Endothelial cell of umbilical vein (primary cell): ENCODE measurements at regions not wholly inside any gene's neighbourhood (a gene's known extent, or its start where the extent isn't known, plus 50 kb on each side); places are given as distances from the start of the nearest gene placed in this dataset.

ENCODE experiments used
- BruUV-seq: library from RNA; stranded (reverse); fragments of 400-500 nt; replicated peaks from 2 replicates; lab custom pipeline; 2021; lab: Mats Ljungman, UMichigan
- CTCF ChIA-PET: fragments of 300-600, 350-600 bp; sonication (Branson Sonifier 250); formaldehyde crosslinking; loops from one replicate; lab custom pipeline; 2021; ENCODE audit warnings: antibody characterized with exemption, inconsistent platforms; lab: Charles Lee
- POLR2A ChIA-PET: fragments of 300-600, 350-600 bp; sonication (Branson Sonifier 250); formaldehyde crosslinking; loops from one replicate; lab custom pipeline; 2021; ENCODE audit warnings: antibody characterized with exemption, inconsistent platforms; lab: Charles Lee
- DNase-seq: peaks from one replicate; pipeline ENCODE4 v3.0.0-alpha.2; 2011; ENCODE audit warnings: low read depth, low spot score
- FAIRE-seq: peaks from 2 replicates; lab custom pipeline; 2011; peaks lifted over from hg19 to GRCh38; lab: Jason Lieb, UNC
- H2AFZ ChIP-seq: 2 replicates; pipeline ENCODE4 v1.6.0; 2012; ENCODE audit warnings: low read depth, low read length, control low read depth, inconsistent platforms
- H3K27ac ChIP-seq: 2 replicates; pipeline ENCODE4 v1.5.1; 2011; ENCODE audit warnings: low read depth, mild to moderate bottlenecking, control low read depth, low read length, moderate library complexity; ENCODE audit not compliant: insufficient read depth
- H3K27me3 ChIP-seq, 2 experiments: 2 replicates each; pipeline versions ENCODE4 v1.6.0 to v1.6.1; 2011; ENCODE audit warnings: low read length in 2 of 2, mixed read lengths in 1 of 2; ENCODE audit not compliant: control insufficient read depth in 2 of 2, insufficient read depth in 2 of 2
- H3K36me3 ChIP-seq, 2 experiments: 2 replicates in 1 of 2; 3 replicates in 1 of 2; pipeline ENCODE4 v1.5.1; 2011; ENCODE audit warnings: low read length in 2 of 2, mild to moderate bottlenecking in 1 of 2, moderate library complexity in 1 of 2; ENCODE audit not compliant: control insufficient read depth in 2 of 2, insufficient read depth in 2 of 2; ENCODE audit errors: extremely low read depth in 1 of 2
- H3K4me1 ChIP-seq: 3 replicates; pipeline ENCODE4 v1.5.1; 2011; ENCODE audit warnings: mild to moderate bottlenecking, low read length; ENCODE audit not compliant: control insufficient read depth, insufficient read depth; ENCODE audit errors: extremely low read depth
- H3K4me2 ChIP-seq: 2 replicates; pipeline ENCODE4 v1.6.1; 2011; ENCODE audit warnings: low read length, control low read depth, mixed read lengths; ENCODE audit not compliant: insufficient read depth
- H3K4me3 ChIP-seq, 3 experiments: fragments of 200-600 bp in 1 of 3; sonication (generic), shearing (Covaris generic) in 1 of 3; replicated peaks in 1 of 3; 2 replicates each; pipeline ENCODE4 v1.5.1; 2011 to 2016; ENCODE audit warnings: control low read depth in 3 of 3, low read length in 3 of 3, mild to moderate bottlenecking in 2 of 3, inconsistent platforms in 1 of 3, low read depth in 1 of 3, moderate library complexity in 1 of 3; ENCODE audit not compliant: insufficient read depth in 1 of 3
- H3K79me2 ChIP-seq: 2 replicates; pipeline ENCODE4 v1.6.0; 2012; ENCODE audit warnings: low read length, inconsistent platforms; ENCODE audit not compliant: control insufficient read depth, insufficient read depth
- H3K9ac ChIP-seq: replicated peaks from 2 replicates; pipeline ENCODE3; 2011; ENCODE audit warnings: low read length, control low read depth; ENCODE audit not compliant: insufficient read depth; ENCODE audit errors: extremely low read depth
- H3K9me1 ChIP-seq: replicated peaks from 3 replicates; pipeline ENCODE4 v1.6.0; 2011; ENCODE audit warnings: mild to moderate bottlenecking, low read length; ENCODE audit not compliant: control insufficient read depth, insufficient read depth; ENCODE audit errors: extremely low read depth
- H3K9me3 ChIP-seq: replicated peaks from 2 replicates; pipeline ENCODE4 v1.5.1; 2012; ENCODE audit warnings: low read length, inconsistent platforms; ENCODE audit not compliant: control insufficient read depth, insufficient read depth
- H4K20me1 ChIP-seq: replicated peaks from 2 replicates; pipeline ENCODE3; 2011; ENCODE audit warnings: mild to moderate bottlenecking, low read length; ENCODE audit not compliant: control insufficient read depth, insufficient read depth; ENCODE audit errors: extremely low read depth
- CTCF ChIP-seq, 2 donors: IDR thresholded peaks; 1 replicate in 1 of 2; 2 replicates in 1 of 2; pipeline ENCODE4 v1.5.1; 2011; ENCODE audit warnings: low read length in 2 of 2, mild to moderate bottlenecking in 2 of 2, moderate library complexity in 2 of 2, control low read depth in 1 of 2, inconsistent platforms in 1 of 2, low read depth in 1 of 2; ENCODE audit not compliant: insufficient read depth in 1 of 2; ENCODE audit errors: extremely low read depth in 1 of 2
- EZH2 ChIP-seq: IDR thresholded peaks from 2 replicates; pipeline ENCODE4 v1.6.1; 2012; ENCODE audit warnings: borderline replicate concordance, low read depth, mild to moderate bottlenecking, moderate library complexity, low read length, inconsistent platforms; ENCODE audit not compliant: severe bottlenecking
- FOS ChIP-seq: IDR thresholded peaks from 2 replicates; pipeline ENCODE4 v1.6.1; 2011; ENCODE audit warnings: mild to moderate bottlenecking, low read length, moderate library complexity, borderline replicate concordance; ENCODE audit not compliant: insufficient read depth
- JUN ChIP-seq: IDR thresholded peaks from 2 replicates; pipeline ENCODE4 v1.6.1; 2011; ENCODE audit warnings: borderline replicate concordance, low read depth; ENCODE audit not compliant: insufficient read length, insufficient read depth
- MYC ChIP-seq: IDR thresholded peaks from one replicate; pipeline ENCODE4 v1.6.1; 2011; ENCODE audit warnings: mild to moderate bottlenecking, low read depth, low read length
- dilution Hi-C: fragments of 300-500 bp; cut with MboI; formaldehyde crosslinking; loops from one replicate; pipeline ENCODE4 v1.15.0; 2019; ENCODE audit warnings: low sequenced_read_pairs; ENCODE audit not compliant: extremely low pct_ligation_motif_present
- intact Hi-C: fragments of 100-400 bp; cut with micrococcal nuclease; formaldehyde crosslinking; loops from one replicate; pipeline ENCODE4 v1.10.0; 2022
- TF ChIP-seq, protein P1 (sequence below): IDR thresholded peaks from 2 replicates; pipeline ENCODE4 v1.6.1; 2011; ENCODE audit not compliant: insufficient read depth, insufficient read length

- dilution Hi-C loops (no loop called here), intact Hi-C loops (no loop called here)
- H3K4me3 ChIP-seq, result no peak overlapping the region
- H3K4me2 ChIP-seq, result no peak overlapping the region
- ChIA-PET CTCF (no interaction called here), POLR2A (no interaction called here)
- H3K27me3 ChIP-seq, result no peaks in the 10 kb centered on the region
- no peaks in the 10 kb centered on the region for H3K36me3 ChIP-seq
- no peaks in the 10 kb centered on the region for H3K4me1 ChIP-seq
- no peaks in the 10 kb centered on the region for H3K9me3 ChIP-seq
- TF ChIP-seq, protein P1, sequence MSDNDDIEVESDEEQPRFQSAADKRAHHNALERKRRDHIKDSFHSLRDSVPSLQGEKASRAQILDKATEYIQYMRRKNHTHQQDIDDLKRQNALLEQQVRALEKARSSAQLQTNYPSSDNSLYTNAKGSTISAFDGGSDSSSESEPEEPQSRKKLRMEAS, result no peak
- TF ChIP-seq MYC (no peak), FOS (no peak), JUN (no peak)
- DNase-seq (peak; percentile 1), FAIRE-seq (no peak)
- no peaks in the 10 kb centered on the region for H3K79me2 ChIP-seq
- no TSS peak for BruUV-seq
- H3K9me1 ChIP-seq, result no peaks in the 10 kb centered on the region
- H3K27ac ChIP-seq, result no peak overlapping the region
- H3K9ac ChIP-seq, result no peak overlapping the region
- H4K20me1 ChIP-seq, result no peaks in the 10 kb centered on the region
- no peak overlapping the region for H2AFZ ChIP-seq
Measured at GRCh38 chr3:144085964-144086363, 114.3 kb downstream of the DIPK2A start.

DNA sequence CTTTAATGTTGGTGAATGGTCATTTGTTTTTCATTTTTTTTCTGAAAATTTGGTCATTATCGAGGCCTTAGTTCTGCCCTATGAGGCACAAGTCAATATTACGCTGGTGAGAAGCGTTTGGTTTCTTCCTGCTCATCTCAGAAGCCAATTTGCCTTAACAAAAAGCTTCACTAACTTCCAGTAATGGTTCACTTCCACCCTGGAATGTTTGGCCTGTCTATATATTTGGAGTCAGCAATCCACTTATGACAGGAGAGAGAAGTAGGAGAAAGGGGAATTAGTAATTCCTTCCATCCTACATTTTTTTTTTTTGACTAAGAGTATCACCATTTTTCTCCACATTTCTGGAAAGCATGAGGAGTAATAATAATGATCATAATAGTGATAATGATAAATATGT, 124.4 kb downstream of the DIPK2A start:
- CTCF ChIA-PET, result no interaction called here
- Histone ChIP-seq H3K4me1 (no peaks in the 10 kb centered on the region), H3K27me3 (no peaks in the 10 kb centered on the region), H3K27ac (no peak overlapping the region), H3K4me3 (no peak overlapping the region), H3K79me2 (no peaks in the 10 kb centered on the region), H2AFZ (no peak overlapping the region), H3K9me3 (no peaks in the 10 kb centered on the region), H3K9ac (no peak overlapping the region), H4K20me1 (no peaks in the 10 kb centered on the region), H3K9me1 (no peaks in the 10 kb centered on the region), H3K4me2 (no peak overlapping the region), H3K36me3 (no peaks in the 10 kb centered on the region)
- intact Hi-C loops, result no loop called here
- DNase-seq (no peak), FAIRE-seq (no peak)
- TF ChIP-seq CTCF (IDR thresholded peaks at IDR 0.05; ENCODE audit: extremely low read depth in 1 of 2, insufficient read depth in 1 of 2, low read depth in 1 of 2, low read length in 2 of 2), result no peak
- no peak for TF ChIP-seq EZH2
- TF ChIP-seq, protein P1, result no peak
- dilution Hi-C loops, result no loop called here
- BruUV-seq, result no TSS peak
- POLR2A ChIA-PET, result no interaction called here
